ENCODE measurements at regions not wholly inside any gene's neighbourhood (a gene's known extent, or its start where the extent isn't known, plus 50 kb on each side); places are given as distances from the start of the nearest gene placed in this dataset.

GRCh38 chr1:82073659-82074058 is 272.9 kb downstream of the ADGRL2 start:
- TF ChIP-seq GATA2 (IDR thresholded peaks at IDR 0.05; ENCODE audit: low read depth, low read length) (no peak), GATA3 (IDR thresholded peaks at IDR 0.05; ENCODE audit: low read depth, low read length) (no peak)
